GM12892 (cell line): ENCODE measurements at regions not wholly inside any gene's neighbourhood (a gene's known extent, or its start where the extent isn't known, plus 50 kb on each side); places are given as distances from the start of the nearest gene placed in this dataset.

ENCODE experiments used
- POLR2A ChIP-seq: IDR thresholded peaks from 2 replicates; pipeline ENCODE4 v1.6.1; 2011; ENCODE audit warnings: low read depth, low read length, control low read depth
- POLR2AphosphoS5 ChIP-seq: IDR thresholded peaks from 2 replicates; pipeline ENCODE4 v1.6.1; 2011; ENCODE audit warnings: low read depth, low read length, control low read depth
- TAF1 ChIP-seq: IDR thresholded peaks from 2 replicates; pipeline ENCODE4 v1.6.1; 2011; ENCODE audit warnings: low read depth, mild to moderate bottlenecking, control low read depth, low read length, borderline replicate concordance

GRCh38 chr11:71381781-71382505 lies 66.2 kb downstream of the DHCR7 start:
- TF ChIP-seq POLR2A (no peak), TAF1 (no peak), POLR2AphosphoS5 (no peak)
